ENCODE measurements at regions not wholly inside any gene's neighbourhood (a gene's known extent, or its start where the extent isn't known, plus 50 kb on each side); places are given as distances from the start of the nearest gene placed in this dataset.

DNA sequence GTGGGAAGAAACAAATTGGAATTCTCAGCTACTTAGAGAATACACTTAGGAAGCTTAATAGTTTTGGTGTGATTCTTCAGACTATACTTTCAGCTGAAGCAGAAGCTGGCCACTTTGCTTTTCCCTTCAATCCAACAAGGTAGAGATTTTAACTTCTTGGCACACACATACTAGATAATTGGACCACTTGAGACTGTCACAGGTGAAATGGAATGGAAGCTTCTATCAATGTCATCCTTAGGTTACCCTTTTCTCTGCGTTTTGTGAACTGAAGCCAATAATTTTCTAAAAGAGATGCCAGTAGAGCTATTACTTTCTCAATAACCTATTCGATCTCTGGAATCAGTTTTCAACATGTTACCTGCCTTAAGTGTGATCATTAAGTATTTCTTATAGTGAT lies 405.3 kb downstream of the PCDH20 start:
- Histone ChIP-seq H3K9me3 (no peaks in the 10 kb centered on the region), H3K4me3 (no peak overlapping the region), H3K4me1 (no peaks in the 10 kb centered on the region), H3K27me3 (no peaks in the 10 kb centered on the region), H3K36me3 (no peaks in the 10 kb centered on the region), H3K27ac (no peak overlapping the region)
- DNase-seq = no peak
- intact Hi-C loops (cut with DNase I; ENCODE audit: low total_unique reads) = no loop called here
- no peak for TF ChIP-seq CTCF (IDR thresholded peaks at IDR 0.05 in 4 of 5, conservative IDR thresholded peaks at IDR 0.05 in 1 of 5)
- TF ChIP-seq POLR2A (IDR thresholded peaks at IDR 0.05) = no peak
- in situ Hi-C loops (cut with MboI; ENCODE audit: low sequenced_read_pairs in 4 of 4) = no loop called here
- ATAC-seq = no peak

- no peak overlapping the region for H3K27ac ChIP-seq
- in situ Hi-C loops (cut with MboI; ENCODE audit: low sequenced_read_pairs in 4 of 4) (no loop called here), intact Hi-C loops (cut with DNase I; ENCODE audit: low total_unique reads) (no loop called here)
- H3K4me3 ChIP-seq = no peak overlapping the region
- H3K36me3 ChIP-seq = no peaks in the 10 kb centered on the region
- no peaks in the 10 kb centered on the region for H3K9me3 ChIP-seq
- no peak for TF ChIP-seq POLR2A (IDR thresholded peaks at IDR 0.05)
- no peak for TF ChIP-seq CTCF (IDR thresholded peaks at IDR 0.05 in 4 of 5, conservative IDR thresholded peaks at IDR 0.05 in 1 of 5)
- no peaks in the 10 kb centered on the region for H3K27me3 ChIP-seq
- ATAC-seq = no peak
- no peaks in the 10 kb centered on the region for H3K4me1 ChIP-seq
- DNase-seq = no peak
Measured at GRCh38 chr13:61002686-61003085, 413.0 kb downstream of the PCDH20 start.

- no peak for TF ChIP-seq CTCF (IDR thresholded peaks at IDR 0.05 in 4 of 5, conservative IDR thresholded peaks at IDR 0.05 in 1 of 5)
- TF ChIP-seq POLR2A (IDR thresholded peaks at IDR 0.05) = no peak
- Histone ChIP-seq H3K4me1 (no peaks in the 10 kb centered on the region), H3K4me3 (no peak overlapping the region), H3K27ac (no peak overlapping the region), H3K36me3 (no peaks in the 10 kb centered on the region), H3K27me3 (no peaks in the 10 kb centered on the region), H3K9me3 (no peaks in the 10 kb centered on the region)
- DNase-seq (no peak), ATAC-seq (no peak)
- intact Hi-C loops (cut with DNase I; ENCODE audit: low total_unique reads) = no loop called here
- in situ Hi-C loops (cut with MboI; ENCODE audit: low sequenced_read_pairs in 4 of 4) = no loop called here
Measured at GRCh38 chr13:60990032-60990733, 425.5 kb downstream of the PCDH20 start.

- H3K9me3 ChIP-seq = no peaks in the 10 kb centered on the region
- H3K27me3 ChIP-seq = no peaks in the 10 kb centered on the region
- no peak overlapping the region for H3K27ac ChIP-seq
- intact Hi-C loops (cut with DNase I; ENCODE audit: low total_unique reads) (no loop called here), in situ Hi-C loops (cut with MboI; ENCODE audit: low sequenced_read_pairs in 4 of 4) (no loop called here)
- no peak overlapping the region for H3K4me3 ChIP-seq
- no peaks in the 10 kb centered on the region for H3K36me3 ChIP-seq
- ATAC-seq = no peak
- DNase-seq = no peak
- no peaks in the 10 kb centered on the region for H3K4me1 ChIP-seq
- TF ChIP-seq POLR2A (IDR thresholded peaks at IDR 0.05) (no peak), CTCF (IDR thresholded peaks at IDR 0.05 in 4 of 5, conservative IDR thresholded peaks at IDR 0.05 in 1 of 5) (no peak)
Measured at GRCh38 chr13:60986301-60986700, 429.3 kb downstream of the PCDH20 start.

- Histone ChIP-seq H3K36me3 (no peaks in the 10 kb centered on the region), H3K9me3 (no peaks in the 10 kb centered on the region), H3K27ac (no peak overlapping the region), H3K27me3 (no peaks in the 10 kb centered on the region), H3K4me3 (no peak overlapping the region), H3K4me1 (no peaks in the 10 kb centered on the region)
- no peak for TF ChIP-seq POLR2A (IDR thresholded peaks at IDR 0.05)
- TF ChIP-seq CTCF (IDR thresholded peaks at IDR 0.05 in 4 of 5, conservative IDR thresholded peaks at IDR 0.05 in 1 of 5) = no peak
- DNase-seq (no peak), ATAC-seq (no peak)
- intact Hi-C loops (cut with DNase I; ENCODE audit: low total_unique reads) (no loop called here), in situ Hi-C loops (cut with MboI; ENCODE audit: low sequenced_read_pairs in 4 of 4) (no loop called here)
Measured at GRCh38 chr13:60981407-60981806, 434.2 kb downstream of the PCDH20 start.

Data from gastrocnemius medialis (tissue), 4 donors.